Hindlimb muscle (tissue), 1 donor: ENCODE measurements at regions not wholly inside any gene's neighbourhood (a gene's known extent, or its start where the extent isn't known, plus 50 kb on each side); places are given as distances from the start of the nearest gene placed in this dataset.

Experiments
- DNase-seq: peaks from one replicate; pipeline ENCODE4 v3.0.0-alpha.2; 2013

GRCh38 chr7:80971225-80971624 lies 52.4 kb upstream of the SEMA3C start:
- no peak for DNase-seq
